Stimulated activated CD4-positive, alpha-beta T cell treated with anti-CD3 and anti-CD28 coated beads, Interleukin-12 subunit alpha, Interleukin-12 subunit beta, amount 100 ng/mL, for 48 hours (primary cell): ENCODE measurements at regions not wholly inside any gene's neighbourhood (a gene's known extent, or its start where the extent isn't known, plus 50 kb on each side); places are given as distances from the start of the nearest gene placed in this dataset.

Experiments
- DNase-seq, 3 donors: peaks; one replicate each; pipeline ENCODE4 v3.0.0-alpha.2; 2020; ENCODE audit warnings: low read depth in 2 of 3, low spot score in 1 of 3

DNA sequence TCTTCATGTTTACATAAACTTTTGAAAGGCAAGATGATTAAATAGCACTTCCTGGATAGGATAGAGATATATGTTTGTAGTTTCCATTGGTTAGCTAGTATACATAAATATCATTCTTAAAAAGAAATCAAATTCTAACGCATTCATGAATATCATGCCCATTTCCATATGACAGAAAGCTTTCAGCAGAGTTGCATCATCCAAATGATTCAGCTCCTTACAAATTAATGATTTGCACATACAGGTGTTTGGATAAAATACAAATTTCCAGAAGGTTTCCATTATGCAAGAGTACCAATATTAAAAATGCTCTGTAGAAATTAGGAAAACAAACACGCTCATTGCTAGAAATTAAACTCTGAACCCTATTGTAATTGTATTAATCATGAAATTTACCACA lies 264.4 kb downstream of the FOXG1 start:
- DNase-seq: no peak

DNA sequence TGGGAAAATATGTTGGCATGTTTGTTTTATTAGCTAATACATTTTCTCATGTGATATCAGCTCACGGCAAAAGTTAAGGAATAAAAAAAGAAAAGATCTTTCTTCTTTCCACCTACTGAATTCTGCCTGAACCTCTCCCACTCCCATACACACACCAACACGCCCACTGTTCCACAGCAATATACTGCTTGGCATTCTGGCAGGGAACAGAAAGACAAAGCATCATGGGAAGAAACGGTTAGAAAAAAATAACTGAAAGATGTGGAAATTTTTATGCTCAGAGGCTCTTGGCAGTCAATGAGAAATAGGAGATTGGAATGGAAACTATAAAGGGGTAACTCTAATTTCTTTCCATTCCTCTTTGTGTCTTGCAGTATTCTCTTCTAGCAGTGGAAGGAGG lies 268.5 kb downstream of the FOXG1 start:
- DNase-seq: no peak

DNA sequence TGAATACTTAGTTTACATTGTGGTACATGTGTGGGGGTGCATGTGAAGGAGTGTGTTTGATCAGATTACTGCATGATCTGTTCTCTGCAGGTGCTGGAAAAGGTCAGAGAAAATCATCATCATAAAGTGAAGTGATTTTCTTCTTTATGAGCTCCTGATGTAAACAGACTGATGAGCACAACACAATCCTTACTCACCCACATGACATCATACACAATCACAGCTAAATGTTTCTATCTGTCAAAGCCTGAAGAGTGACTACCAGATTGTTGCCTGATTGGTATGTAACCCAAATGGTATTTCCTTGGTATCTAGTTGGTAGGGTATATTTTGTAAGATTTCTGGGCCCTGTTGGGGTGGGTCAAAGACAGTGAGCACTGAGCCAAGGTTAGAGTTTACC lies 270.8 kb downstream of the FOXG1 start:
- DNase-seq: no peak

DNA sequence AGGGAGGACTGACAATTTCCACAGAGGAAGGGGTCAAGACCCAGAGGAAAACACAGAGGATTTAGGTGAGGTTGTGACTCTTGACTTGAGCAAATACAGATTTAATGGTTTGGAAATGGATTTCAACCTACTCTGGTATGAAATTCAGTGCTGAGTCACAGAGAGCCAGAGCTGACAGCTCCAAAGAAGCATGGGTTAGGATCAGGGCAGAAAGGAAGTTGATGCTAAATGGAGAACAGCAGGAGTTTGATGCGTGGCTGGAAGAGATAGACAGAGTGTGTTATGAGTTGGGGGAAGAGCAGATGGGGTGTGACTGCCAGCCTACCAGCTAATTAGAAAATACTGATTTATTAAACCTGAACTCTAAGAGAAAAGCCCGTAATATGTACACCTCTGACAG lies 272.6 kb downstream of the FOXG1 start:
- DNase-seq: no peak

DNA sequence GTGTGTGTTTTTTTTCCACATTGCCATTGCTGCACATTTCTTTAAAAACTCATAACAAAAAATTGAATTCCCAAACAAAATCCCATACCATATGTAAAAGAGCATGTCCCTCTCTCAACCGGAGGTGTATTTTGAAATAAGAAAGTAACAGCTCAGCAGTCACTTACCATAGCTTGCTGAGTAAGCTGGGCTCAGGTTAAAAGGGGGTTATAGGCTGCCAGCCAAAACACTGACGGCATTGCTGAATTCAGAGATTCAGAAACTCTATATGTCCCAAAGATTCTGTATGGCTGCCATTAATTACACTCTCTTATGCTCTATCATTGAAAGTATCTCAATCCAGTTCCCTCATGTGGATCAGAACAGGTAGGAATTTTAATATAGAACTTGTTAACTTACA lies 276.0 kb downstream of the FOXG1 start:
- DNase-seq: no peak

DNA sequence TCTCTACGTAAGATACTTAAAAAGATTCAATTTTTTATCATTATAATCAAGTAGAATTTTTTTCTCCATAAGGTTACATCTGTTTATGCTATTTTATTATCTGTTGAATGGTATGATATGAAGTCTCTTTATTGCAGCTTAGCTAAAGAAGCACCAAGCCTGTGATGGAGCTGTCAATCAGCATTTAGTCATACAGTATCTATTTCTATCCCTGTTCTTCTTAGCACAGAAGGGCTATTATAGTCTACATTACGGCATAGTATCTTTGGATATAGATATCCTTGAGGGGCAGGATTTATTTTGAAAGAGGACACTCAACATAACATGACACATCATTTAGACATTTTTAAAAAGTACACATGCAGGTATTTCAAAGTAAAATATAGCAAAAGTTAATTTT lies 277.1 kb downstream of the FOXG1 start:
- no peak for DNase-seq

DNA sequence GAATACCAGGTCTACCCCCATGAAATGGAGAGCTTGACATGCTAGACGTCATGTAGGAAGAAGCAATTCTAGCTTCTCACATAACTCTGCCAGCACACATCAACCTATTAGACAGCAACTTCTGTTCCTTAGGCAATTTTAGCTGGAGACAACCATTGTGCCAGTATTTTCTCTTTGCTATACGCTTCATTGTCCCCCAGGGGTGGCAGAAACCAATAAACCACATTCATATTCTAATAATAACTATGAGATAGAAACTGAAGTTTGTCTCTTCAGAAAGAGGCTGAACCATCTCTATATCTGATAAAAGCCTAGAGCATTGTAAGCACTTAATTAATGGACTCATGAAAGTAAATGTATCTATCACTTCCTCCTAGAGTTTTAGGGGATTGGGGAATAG lies 278.6 kb downstream of the FOXG1 start:
- no peak for DNase-seq

DNA sequence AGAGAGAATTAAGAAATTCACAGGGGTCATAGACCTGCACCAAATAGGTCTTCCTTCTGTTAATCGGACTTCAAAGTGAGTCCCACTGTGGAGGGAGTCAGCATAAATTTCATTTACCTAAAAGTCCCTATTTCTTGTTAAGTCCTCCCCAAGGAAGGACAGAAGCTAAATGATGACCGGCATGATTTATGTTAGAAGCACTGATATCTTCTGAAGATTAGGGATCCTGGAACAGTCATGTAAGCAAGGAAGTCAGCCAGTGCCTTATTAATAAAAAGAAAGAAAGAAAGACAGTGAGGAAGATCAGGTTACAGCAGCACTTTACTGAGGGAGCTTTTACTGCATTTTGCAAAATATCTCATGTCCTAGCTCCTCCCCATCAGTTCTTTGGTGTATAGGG lies 287.5 kb downstream of the FOXG1 start:
- no peak for DNase-seq

DNA sequence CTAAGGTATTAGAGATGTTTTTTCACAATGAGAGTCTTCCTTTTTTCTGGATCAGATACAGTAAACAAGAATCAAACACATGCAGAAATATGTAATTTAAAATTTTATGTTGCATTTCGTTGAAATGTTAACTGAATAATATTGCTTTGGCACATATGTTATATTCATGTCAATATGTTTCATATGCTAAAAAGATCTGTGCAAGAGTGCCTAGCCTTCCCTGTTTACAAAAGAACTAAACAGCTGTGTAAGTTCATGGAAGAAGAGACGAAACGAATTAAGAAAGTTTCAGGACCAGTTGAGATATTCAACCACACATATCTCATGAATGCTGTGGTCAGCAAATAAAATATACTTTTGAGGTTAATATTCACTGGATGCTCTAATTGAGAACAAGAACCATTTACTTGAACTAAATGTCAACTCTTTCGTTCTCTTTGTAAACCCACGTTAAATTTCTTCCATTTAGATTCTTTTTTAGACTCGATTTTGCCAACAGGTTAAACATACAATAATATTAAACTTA lies 289.5 kb downstream of the FOXG1 start:
- DNase-seq: no peak

DNA sequence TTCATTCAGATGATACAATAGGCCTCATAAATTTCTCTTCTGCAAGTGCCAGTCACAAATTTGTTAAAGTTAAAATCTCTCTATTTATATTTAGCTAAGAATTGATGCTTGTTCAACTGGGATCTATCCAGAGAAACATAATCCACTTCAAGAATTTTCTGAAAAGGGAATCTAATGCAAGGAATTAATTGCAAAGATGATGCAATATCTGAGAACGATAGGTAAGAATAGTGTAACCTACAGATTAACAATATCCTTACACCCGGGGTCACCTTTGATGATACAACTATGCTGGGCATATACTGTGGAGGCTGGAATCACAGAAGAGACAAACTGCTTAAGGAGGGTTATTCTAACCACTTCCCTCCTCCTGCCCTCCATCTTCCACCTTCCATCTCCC lies 295.1 kb downstream of the FOXG1 start:
- DNase-seq: no peak

DNA sequence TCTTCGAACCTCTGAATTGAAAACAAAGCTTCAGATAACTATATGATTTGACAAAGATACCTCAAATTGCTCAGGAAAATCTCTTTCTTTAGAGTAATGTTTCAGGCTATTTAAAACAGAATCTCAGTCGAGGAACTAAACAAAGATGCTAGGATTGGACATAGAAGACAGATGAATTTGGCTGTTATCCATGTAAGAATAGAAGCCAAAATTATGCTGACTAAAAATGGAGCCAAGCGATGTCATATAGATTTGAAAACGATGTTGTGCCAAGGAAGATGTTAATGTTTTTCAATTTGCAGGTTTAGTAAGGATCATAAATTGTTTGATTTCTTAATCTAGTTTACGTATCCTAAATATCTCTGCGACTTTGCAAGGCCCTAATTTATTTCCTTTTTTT lies 295.9 kb downstream of the FOXG1 start:
- DNase-seq: no peak

DNA sequence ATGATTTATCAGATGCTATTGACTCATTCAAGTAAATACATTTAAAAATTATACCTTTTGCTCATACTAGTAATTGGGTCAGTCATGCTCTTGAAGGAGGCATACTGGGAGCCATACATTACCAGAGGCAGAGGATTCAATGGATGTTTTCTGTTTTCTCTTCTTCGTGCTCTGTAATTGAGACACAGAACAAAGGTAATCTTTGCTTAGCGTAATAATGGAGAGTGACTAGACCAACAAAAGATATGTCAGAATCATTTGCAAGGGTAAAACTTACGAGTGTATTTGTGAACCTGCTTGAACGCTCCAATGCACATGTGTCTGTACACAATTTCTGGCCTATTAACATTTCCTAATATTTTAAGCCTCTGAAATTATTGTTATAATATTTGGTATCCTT lies 296.4 kb downstream of the FOXG1 start:
- no peak for DNase-seq

DNA sequence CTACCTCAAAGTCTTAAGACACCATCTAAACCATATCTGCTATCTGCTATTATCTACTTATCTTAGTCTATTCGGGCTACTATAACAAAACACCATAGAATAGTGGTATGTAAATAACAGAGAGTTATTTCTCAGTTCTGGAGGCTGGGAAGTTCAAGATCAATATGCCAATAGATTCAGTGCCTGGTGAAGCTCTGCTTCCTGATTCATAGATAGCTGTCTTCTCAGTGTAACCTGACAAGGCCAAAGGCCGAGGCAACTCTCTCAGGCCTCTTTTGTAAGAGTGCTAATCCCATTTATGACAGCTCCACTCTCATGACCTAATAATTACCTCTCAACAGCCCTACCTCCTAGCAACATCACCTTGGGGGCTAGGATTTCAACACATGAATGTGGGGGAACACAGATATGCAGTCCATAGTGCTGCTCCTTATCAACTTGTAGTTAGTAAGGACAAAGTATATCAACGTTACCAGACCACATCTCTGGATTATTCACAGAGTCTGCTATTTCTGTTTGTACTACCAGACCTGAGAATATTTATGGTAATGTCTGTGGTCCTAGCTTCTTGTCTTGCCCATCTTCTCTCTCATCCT lies 297.8 kb downstream of the FOXG1 start:
- DNase-seq: no peak

DNA sequence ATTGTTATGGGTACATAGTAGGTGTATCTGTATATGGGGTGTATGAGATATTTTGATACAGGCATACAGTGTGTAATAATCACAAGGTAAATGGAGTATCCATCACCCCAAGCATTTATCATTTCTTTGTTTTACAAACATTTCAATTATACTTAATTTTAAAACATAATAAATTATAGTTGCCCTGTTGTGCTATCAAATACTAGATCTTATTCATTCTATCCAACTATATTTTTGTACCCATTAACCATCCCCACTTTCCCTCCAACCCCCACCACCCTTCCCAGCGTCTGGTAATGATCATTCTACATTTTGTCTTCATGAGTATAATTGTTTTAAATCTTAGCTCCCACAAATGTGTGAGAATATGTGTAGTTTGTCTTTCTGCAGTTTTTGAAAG lies 302.6 kb downstream of the FOXG1 start:
- DNase-seq: no peak

DNA sequence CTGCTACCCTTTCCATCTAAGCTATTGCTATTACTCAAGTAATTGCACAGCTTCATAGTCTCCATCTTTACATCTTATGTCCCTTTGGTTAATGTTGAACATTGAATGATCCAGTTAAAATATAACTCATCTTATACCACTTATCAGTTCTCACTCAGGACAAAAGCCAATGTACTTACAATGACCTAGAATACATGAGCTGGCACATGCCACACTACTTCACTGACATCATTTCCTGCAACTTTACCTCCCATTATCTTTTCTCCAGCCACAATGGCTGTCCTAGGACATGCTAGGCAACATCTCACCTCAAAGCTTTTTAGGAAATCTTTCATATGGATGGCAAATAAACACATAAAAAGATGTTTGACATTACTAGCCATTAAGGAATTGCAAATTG lies 309.2 kb downstream of the FOXG1 start:
- DNase-seq: no peak

DNA sequence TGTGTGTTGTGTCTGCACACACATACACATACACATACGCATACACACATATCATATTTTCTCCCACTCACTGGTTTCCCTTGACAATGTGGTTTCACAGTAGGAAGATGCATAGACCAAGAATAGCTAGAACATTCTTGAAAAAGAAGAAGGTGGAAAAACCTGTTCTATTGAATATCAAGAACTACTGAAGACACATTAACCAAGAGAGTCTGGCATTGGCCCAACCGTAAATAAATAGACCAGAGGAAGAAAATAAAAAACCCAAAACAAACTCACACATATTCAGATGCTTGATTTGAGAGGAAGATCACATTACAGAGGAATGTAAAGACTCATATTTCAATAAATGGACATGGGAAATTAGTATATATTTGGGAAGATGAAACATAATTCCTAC lies 311.3 kb downstream of the FOXG1 start:
- no peak for DNase-seq

DNA sequence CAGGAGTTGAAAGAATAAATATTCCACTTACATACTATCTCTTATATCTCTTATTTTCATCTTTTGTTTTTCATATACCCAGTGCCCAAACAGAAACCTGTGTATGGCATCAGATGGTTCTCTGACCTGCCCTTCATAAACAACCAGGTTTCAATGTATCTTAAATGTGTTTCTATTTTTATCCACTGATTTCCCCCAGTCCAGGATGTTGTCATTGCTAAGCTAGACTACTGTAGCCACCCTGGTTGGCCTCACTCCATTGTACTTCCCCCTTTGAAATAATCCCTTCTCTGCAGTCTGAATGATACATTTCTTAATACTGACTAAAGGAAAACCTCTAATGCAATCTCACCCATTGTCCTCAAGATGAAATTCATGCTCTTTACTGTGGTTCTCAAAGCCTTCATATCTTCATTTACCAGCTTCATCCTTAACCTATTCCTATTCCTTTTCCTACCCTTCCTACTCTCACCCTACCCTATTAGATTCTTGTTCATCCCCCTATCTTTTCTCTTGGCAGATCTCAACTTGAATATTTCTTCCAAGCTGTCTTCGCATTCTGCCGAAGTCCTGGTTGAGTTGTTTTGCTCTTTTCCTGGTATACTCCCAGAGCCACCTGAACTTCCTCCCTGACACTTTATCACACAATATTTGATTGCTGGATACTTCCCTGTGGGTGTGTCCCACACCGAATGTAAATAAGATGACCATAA lies 312.4 kb downstream of the FOXG1 start:
- DNase-seq: no peak

DNA sequence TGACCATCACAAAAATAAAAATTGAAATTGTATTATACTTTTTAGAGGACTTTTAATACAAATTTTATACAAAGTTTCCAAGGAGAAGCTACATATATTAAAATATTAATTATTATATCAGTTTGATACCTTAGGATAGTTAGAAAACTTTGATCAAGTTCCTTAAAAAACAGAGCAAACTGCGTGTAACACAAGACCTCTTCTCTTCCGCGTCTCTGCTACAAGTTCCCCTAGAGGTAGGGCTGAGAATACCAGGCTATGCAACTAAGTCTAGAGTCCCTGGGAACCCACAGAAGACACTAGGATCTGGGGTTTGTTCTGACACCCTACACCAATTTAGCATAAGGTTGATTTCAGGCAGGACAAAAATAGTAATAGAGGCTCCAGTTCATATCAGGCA lies 319.0 kb downstream of the FOXG1 start:
- no peak for DNase-seq

DNA sequence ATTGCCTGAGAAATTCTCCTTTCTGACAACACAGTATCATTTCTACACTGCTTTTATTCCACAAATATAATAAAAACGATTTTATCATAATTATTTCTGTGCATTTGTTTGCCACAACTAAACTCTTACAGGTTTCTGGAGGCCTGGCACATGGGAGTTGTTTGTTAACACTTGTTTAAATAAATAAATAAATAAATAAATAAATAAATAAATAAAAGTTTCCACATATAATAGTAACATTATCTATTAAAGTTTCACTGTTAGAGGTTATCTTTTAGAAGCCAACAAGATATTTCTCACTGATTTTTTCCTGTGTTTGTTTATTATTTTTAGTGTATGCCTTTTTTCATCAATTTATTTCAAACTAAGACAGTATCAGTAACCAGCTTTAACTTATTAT lies 323.3 kb downstream of the FOXG1 start:
- no peak for DNase-seq

DNA sequence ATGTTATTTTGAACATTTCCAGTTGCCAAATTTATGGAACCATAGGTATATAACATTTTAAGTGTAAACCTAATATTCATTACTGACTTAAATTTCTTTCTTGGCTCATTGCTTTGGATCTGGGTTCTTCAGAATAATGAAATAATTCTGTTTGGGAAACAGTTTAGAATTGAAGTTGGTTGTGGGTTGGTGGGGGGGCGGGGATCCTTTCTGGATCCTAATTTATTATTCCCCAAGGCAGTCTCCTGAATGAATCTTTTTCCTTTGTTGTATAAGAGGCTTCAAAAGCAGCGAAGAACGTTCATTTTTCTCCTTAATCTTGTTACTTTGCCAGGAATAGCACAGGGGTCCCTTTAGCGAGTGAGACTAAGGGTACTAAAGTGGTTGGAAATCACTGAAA lies 325.5 kb downstream of the FOXG1 start:
- DNase-seq: no peak

DNA sequence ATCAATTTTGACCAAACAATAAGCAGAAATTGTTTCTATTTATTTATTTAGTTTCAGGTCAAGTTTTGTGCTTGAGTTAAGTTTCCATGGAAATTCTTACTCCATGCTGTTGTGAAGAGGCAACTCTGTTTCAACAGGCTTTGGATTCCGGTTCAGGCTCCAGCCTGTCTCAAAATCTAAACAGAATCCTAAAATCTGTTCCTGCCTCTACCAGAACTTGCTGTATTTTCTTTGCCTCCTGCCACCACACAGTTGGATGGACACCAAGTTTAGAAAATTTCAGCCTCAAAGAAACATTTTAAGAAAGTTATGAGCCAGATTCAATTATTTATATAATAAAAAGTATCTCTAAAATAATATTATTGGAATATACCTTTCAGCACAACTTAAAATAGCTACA lies 330.9 kb downstream of the FOXG1 start:
- no peak for DNase-seq

DNA sequence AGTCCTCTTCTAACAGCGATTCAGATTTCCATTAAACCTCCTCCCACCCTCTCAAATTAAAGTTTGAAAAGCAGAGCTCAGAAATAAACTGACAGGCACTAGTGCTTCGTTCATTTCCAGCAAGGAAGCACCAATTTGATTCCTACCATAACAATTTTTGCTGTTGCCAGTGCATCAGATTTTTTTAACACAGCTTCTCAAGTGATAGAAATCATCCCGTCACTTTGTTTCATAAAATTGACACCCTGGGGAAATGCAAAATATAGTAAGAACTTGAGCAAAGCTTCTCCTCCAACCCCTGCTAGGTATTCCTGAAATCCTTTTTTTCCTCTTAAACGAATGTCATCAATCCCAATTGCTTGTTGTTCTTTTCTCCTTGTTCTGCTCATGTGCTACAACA lies 332.1 kb downstream of the FOXG1 start:
- no peak for DNase-seq

DNA sequence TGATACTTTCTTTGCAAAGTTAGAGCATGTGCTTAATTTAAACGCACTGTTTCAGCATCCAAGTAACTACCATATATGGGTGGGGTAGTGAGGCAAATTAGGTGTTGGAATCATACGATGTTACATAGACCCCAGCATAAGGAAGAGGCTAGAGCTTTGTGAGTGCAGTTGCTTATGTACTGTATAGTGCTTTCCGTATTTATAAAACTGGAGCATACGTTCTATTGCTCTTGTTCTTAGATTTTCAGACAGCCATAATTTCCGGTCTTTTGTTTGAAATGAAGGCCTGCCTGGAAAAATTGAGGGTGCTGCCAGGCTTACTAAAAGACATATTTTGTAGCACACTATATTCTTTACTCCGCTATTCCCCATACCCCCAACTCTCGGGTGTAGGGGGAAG lies 335.7 kb downstream of the FOXG1 start:
- DNase-seq: no peak
